ENCODE measurements at regions not wholly inside any gene's neighbourhood (a gene's known extent, or its start where the extent isn't known, plus 50 kb on each side); places are given as distances from the start of the nearest gene placed in this dataset.

DNA sequence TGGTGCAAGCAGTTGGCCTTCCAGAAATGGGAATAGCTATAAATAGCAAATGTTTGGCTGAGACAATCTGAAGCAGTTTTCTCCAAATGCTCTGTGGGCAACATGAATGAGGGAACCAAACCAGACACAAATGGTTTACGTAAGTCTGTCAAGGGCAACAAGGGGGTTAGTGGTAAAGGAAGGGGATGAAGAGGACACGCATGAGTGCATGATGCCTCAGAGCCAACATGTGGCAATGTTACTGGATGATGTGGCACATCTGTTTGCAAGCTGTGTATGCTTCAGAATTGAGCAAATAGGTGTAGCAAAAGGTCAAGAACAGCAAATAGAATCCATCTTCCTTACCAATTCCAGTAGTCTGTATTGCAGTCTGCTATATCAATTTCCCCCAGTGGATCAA is 76.3 kb upstream of the LMO4 start:
- TF ChIP-seq, protein P1, sequence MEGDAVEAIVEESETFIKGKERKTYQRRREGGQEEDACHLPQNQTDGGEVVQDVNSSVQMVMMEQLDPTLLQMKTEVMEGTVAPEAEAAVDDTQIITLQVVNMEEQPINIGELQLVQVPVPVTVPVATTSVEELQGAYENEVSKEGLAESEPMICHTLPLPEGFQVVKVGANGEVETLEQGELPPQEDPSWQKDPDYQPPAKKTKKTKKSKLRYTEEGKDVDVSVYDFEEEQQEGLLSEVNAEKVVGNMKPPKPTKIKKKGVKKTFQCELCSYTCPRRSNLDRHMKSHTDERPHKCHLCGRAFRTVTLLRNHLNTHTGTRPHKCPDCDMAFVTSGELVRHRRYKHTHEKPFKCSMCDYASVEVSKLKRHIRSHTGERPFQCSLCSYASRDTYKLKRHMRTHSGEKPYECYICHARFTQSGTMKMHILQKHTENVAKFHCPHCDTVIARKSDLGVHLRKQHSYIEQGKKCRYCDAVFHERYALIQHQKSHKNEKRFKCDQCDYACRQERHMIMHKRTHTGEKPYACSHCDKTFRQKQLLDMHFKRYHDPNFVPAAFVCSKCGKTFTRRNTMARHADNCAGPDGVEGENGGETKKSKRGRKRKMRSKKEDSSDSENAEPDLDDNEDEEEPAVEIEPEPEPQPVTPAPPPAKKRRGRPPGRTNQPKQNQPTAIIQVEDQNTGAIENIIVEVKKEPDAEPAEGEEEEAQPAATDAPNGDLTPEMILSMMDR (conservative IDR thresholded peaks at IDR 0.05 in 1 of 2, IDR thresholded peaks at IDR 0.05 in 1 of 2; ENCODE audit: low read depth in 1 of 2, low read length in 2 of 2): no peak
- no peak for TF ChIP-seq EZH2 (IDR thresholded peaks at IDR 0.05; ENCODE audit: low read length, missing control alignments)
- Histone ChIP-seq H3K4me2 (ENCODE audit: extremely low read depth, insufficient read depth, low read length) (no peak overlapping the region), H3K79me2 (ENCODE audit: control insufficient read depth, insufficient read depth, low read length) (no peaks in the 10 kb centered on the region), H3K9ac (ENCODE audit: insufficient read depth, low read length) (no peak overlapping the region), H3K9me3 (ENCODE audit: control insufficient read depth, insufficient read depth, low read depth, low read length) (no peaks in the 10 kb centered on the region), H3K36me3 (ENCODE audit: control insufficient read depth, insufficient read depth, low read length) (no peaks in the 10 kb centered on the region), H3K27ac (ENCODE audit: insufficient read depth, low read length) (peak overlapping the region; percentile 53), H2AFZ (ENCODE audit: low read length) (no peak overlapping the region), H3K4me3 (replicated peaks in 1 of 4; ENCODE audit: control extremely low read depth in 1 of 4, insufficient read depth in 1 of 4, low read depth in 3 of 4, low read length in 4 of 4) (no peak overlapping the region), H4K20me1 (ENCODE audit: control insufficient read depth, extremely low read depth, insufficient read depth, low read length) (no peaks in the 10 kb centered on the region), H3K27me3 (ENCODE audit: control insufficient read depth, insufficient read depth, low read length) (no peaks in the 10 kb centered on the region), H3K4me1 (ENCODE audit: control insufficient read depth, extremely low read depth, insufficient read depth, low read length) (no peaks in the 10 kb centered on the region)
- DNase-seq (ENCODE audit: low read depth in 2 of 2): peak; percentile 82

DNA sequence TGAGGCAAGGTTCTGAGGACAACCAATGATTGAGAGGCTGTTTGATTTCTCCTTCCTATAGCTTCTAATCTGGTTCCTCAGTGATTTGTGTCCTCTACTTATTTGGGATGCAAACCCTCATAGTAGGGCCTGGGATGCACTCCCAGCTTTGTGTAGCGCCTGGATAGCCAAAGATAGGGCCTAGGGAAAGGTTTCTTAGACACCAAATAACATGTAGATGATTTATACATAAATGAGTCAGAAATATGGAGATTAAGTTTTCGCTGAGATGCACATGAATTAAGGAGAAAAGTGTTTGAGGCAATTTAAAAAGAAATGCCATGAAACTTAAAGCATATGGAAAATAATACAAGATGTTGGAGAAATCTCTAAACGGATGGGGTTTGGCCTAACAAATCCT is 66.0 kb upstream of the LMO4 start:
- no peak for DNase-seq (ENCODE audit: low read depth in 2 of 2)

DNA sequence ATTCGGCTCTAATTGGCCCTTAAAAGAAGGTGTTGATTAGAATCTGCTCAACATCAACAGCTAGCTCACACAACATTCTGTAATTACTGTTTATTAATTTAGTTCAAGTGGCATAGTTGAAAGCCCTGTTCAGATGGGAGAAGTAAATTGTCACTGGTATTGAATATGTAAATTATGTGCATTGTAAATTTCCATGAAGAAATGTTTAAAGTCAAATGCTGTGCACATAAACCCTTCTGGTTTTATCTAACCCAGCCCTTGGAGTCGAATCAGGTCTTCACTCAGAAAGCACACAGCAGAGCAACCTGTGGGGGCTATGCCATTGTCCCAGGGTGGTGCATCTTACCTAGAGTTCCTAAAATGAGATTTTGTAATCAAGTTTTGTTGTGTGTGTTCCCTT is 65.4 kb upstream of the LMO4 start:
- Histone ChIP-seq H3K36me3 (ENCODE audit: control insufficient read depth, insufficient read depth, low read length) (no peaks in the 10 kb centered on the region), H4K20me1 (ENCODE audit: control insufficient read depth, extremely low read depth, insufficient read depth, low read length) (no peaks in the 10 kb centered on the region), H3K9ac (ENCODE audit: insufficient read depth, low read length) (no peak overlapping the region), H3K9me3 (ENCODE audit: control insufficient read depth, insufficient read depth, low read depth, low read length) (no peaks in the 10 kb centered on the region), H3K27ac (ENCODE audit: insufficient read depth, low read length) (no peak overlapping the region), H2AFZ (ENCODE audit: low read length) (no peak overlapping the region), H3K4me3 (replicated peaks in 1 of 4; ENCODE audit: control extremely low read depth in 1 of 4, insufficient read depth in 1 of 4, low read depth in 3 of 4, low read length in 4 of 4) (no peak overlapping the region), H3K4me2 (ENCODE audit: extremely low read depth, insufficient read depth, low read length) (no peak overlapping the region), H3K4me1 (ENCODE audit: control insufficient read depth, extremely low read depth, insufficient read depth, low read length) (no peaks in the 10 kb centered on the region), H3K79me2 (ENCODE audit: control insufficient read depth, insufficient read depth, low read length) (no peaks in the 10 kb centered on the region), H3K27me3 (ENCODE audit: control insufficient read depth, insufficient read depth, low read length) (no peaks in the 10 kb centered on the region)
- no peak for TF ChIP-seq EZH2 (IDR thresholded peaks at IDR 0.05; ENCODE audit: low read length, missing control alignments)
- TF ChIP-seq, protein P1 (conservative IDR thresholded peaks at IDR 0.05 in 1 of 2, IDR thresholded peaks at IDR 0.05 in 1 of 2; ENCODE audit: low read depth in 1 of 2, low read length in 2 of 2): no peak
- DNase-seq (ENCODE audit: low read depth in 2 of 2): no peak

More for the DNA sequence above, 66.0 kb upstream of the LMO4 start:
- Histone ChIP-seq H3K4me3 (replicated peaks in 1 of 4; ENCODE audit: control extremely low read depth in 1 of 4, insufficient read depth in 1 of 4, low read depth in 3 of 4, low read length in 4 of 4) (no peak overlapping the region), H3K4me2 (ENCODE audit: extremely low read depth, insufficient read depth, low read length) (no peak overlapping the region), H3K27ac (ENCODE audit: insufficient read depth, low read length) (no peak overlapping the region), H3K27me3 (ENCODE audit: control insufficient read depth, insufficient read depth, low read length) (no peaks in the 10 kb centered on the region), H3K4me1 (ENCODE audit: control insufficient read depth, extremely low read depth, insufficient read depth, low read length) (no peaks in the 10 kb centered on the region), H3K9me3 (ENCODE audit: control insufficient read depth, insufficient read depth, low read depth, low read length) (no peaks in the 10 kb centered on the region), H3K36me3 (ENCODE audit: control insufficient read depth, insufficient read depth, low read length) (no peaks in the 10 kb centered on the region), H4K20me1 (ENCODE audit: control insufficient read depth, extremely low read depth, insufficient read depth, low read length) (no peaks in the 10 kb centered on the region), H2AFZ (ENCODE audit: low read length) (no peak overlapping the region), H3K79me2 (ENCODE audit: control insufficient read depth, insufficient read depth, low read length) (no peaks in the 10 kb centered on the region), H3K9ac (ENCODE audit: insufficient read depth, low read length) (no peak overlapping the region)
- no peak for TF ChIP-seq EZH2 (IDR thresholded peaks at IDR 0.05; ENCODE audit: low read length, missing control alignments)
- TF ChIP-seq, protein P1 (conservative IDR thresholded peaks at IDR 0.05 in 1 of 2, IDR thresholded peaks at IDR 0.05 in 1 of 2; ENCODE audit: low read depth in 1 of 2, low read length in 2 of 2): no peak
